T-cell (primary cell): ENCODE measurements at regions not wholly inside any gene's neighbourhood (a gene's known extent, or its start where the extent isn't known, plus 50 kb on each side); places are given as distances from the start of the nearest gene placed in this dataset.

ENCODE experiments used
- ATAC-seq, 4 experiments: fragments of 200-7000 bp in 3 of 4; fragments of 150-1000 bp in 1 of 4; cut with Tn5 transposase; replicated peaks in 1 of 4; 1 replicate in 3 of 4; 2 replicates in 1 of 4; pipeline ENCODE4 v1.10.0; 2021; ENCODE audit warnings: moderate library complexity in 3 of 4, mild to moderate bottlenecking in 2 of 4, moderate number of reproducible peaks in 1 of 4
- CTCF ChIA-PET, 2 donors: fragments of 300-600 bp; sonication (Branson Sonifier 250); formaldehyde crosslinking; loops; one replicate each; lab custom pipeline; 2022; ENCODE audit warnings: antibody characterized with exemption in 2 of 2; lab: Charles Lee
- POLR2A ChIA-PET, 2 donors: fragments of 300-600 bp; sonication (Branson Sonifier 250); formaldehyde crosslinking; loops; one replicate each; lab custom pipeline; 2022; ENCODE audit warnings: antibody characterized with exemption in 2 of 2; lab: Charles Lee
- DNase-seq, 35 experiments: peaks; one replicate each; pipeline versions ENCODE4 v3.0.0 to v3.0.0-alpha.2; 2013 to 2023
- H3K27ac ChIP-seq: one replicate; pipeline ENCODE4 v1.5.1; 2013; ENCODE audit warnings: low read length
- H3K27me3 ChIP-seq, 2 experiments: replicated peaks in 1 of 2; 1 replicate in 1 of 2; 2 replicates in 1 of 2; pipeline versions ENCODE4 v1.6.1 to v1.7.0; 2013; ENCODE audit warnings: low read length in 1 of 2, mixed read lengths in 1 of 2; ENCODE audit not compliant: control insufficient read depth in 2 of 2, insufficient read depth in 2 of 2; ENCODE audit errors: extremely low read depth in 1 of 2
- H3K36me3 ChIP-seq, 2 donors: 1 replicate in 1 of 2; 2 replicates in 1 of 2; pipeline versions ENCODE4 v1.6.1 to v1.7.0; 2013; ENCODE audit warnings: low read length in 1 of 2; ENCODE audit not compliant: control insufficient read depth in 2 of 2, insufficient read depth in 1 of 2; ENCODE audit errors: extremely low read depth in 1 of 2
- H3K4me1 ChIP-seq, 2 experiments: 1 replicate in 1 of 2; 2 replicates in 1 of 2; pipeline versions ENCODE4 v1.6.1 to v1.7.0; 2013; ENCODE audit warnings: low read length in 2 of 2, mixed read lengths in 1 of 2; ENCODE audit not compliant: insufficient read depth in 2 of 2, control insufficient read depth in 1 of 2; ENCODE audit errors: extremely low read depth in 1 of 2
- H3K4me3 ChIP-seq, 2 donors: 1 replicate in 1 of 2; 2 replicates in 1 of 2; pipeline versions ENCODE4 v1.5.1 to v1.7.0; 2013; ENCODE audit warnings: mild to moderate bottlenecking in 2 of 2, low read length in 1 of 2, moderate library complexity in 1 of 2; ENCODE audit not compliant: control insufficient read depth in 1 of 2; ENCODE audit errors: extremely low read depth in 1 of 2
- H3K9me3 ChIP-seq: 2 replicates; pipeline ENCODE4 v1.7.0; 2013
- H3K27ac Mint-ChIP-seq, 2 donors: one replicate each; pipeline ENCODE4 v1.8.0; 2020 to 2021; ENCODE audit warnings: mild to moderate bottlenecking in 2 of 2, mixed read lengths in 2 of 2
- H3K27me3 Mint-ChIP-seq, 2 donors: one replicate each; pipeline ENCODE4 v1.8.0; 2021 to 2022; ENCODE audit warnings: mixed read lengths in 2 of 2
- H3K36me3 Mint-ChIP-seq: one replicate; pipeline ENCODE4 v1.8.0; 2021; ENCODE audit warnings: mixed read lengths
- H3K4me1 Mint-ChIP-seq, 3 donors: one replicate each; pipeline ENCODE4 v1.8.0; 2020 to 2022; ENCODE audit warnings: mixed read lengths in 3 of 3, mild to moderate bottlenecking in 1 of 3
- H3K4me3 Mint-ChIP-seq, 3 donors: one replicate each; pipeline ENCODE4 v1.8.0; 2020 to 2022; ENCODE audit warnings: mild to moderate bottlenecking in 3 of 3, mixed read lengths in 3 of 3, moderate library complexity in 3 of 3
- H3K9me3 Mint-ChIP-seq, 3 donors: one replicate each; pipeline ENCODE4 v1.8.0; 2020 to 2022; ENCODE audit warnings: mixed read lengths in 3 of 3
- WGBS: methylation state at CpG from one replicate; pipeline ENCODE4 v1.1.5; 2013; ENCODE audit warnings: missing lambda C conversion rate; ENCODE audit not compliant: insufficient coverage; 5-methylcytosine and 5-hydroxymethylcytosine counted together

DNA sequence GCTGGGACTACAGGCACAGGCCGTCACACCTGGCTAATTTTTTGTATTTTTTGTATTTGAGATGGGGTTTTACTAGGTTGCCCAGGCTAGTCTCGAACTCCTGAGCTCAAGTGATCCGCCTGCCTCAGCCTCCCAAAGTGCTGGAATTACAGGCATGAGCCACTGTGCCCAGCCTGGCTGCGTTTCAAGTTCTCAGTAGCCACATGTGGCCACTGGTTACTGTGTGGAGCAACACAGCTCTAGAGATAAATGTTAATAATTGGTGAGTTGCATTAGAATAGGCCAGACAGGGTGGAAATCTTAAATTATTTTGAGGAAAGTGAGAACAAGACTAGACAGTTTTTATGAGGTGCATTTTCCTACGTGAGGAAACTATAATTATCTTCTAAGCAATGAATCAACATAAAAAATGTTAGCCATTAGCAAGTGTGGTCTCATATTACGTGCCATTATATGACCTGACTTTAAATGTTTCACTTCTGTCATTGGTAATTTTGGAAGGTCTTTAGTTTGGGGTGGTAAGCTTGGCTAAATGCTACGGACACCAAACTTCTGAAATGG lies 129.6 kb downstream of the PLEKHG1 start:
- Histone ChIP-seq H3K36me3 (no peaks in the 10 kb centered on the region), H3K4me3 (no peak overlapping the region), H3K27ac (no peak overlapping the region), H3K9me3 (no peaks in the 10 kb centered on the region), H3K27me3 (no peaks in the 10 kb centered on the region), H3K4me1 (no peaks in the 10 kb centered on the region)
- ChIA-PET POLR2A (no interaction called here), CTCF (no interaction called here)
- no peaks in the 10 kb centered on the region for H3K36me3 Mint-ChIP-seq
- no peak overlapping the region for H3K27ac Mint-ChIP-seq
- DNase-seq (no peak), ATAC-seq (no peak)
- H3K9me3 Mint-ChIP-seq, result no peaks in the 10 kb centered on the region
- no peak overlapping the region for H3K4me3 Mint-ChIP-seq
- peaks cover 0 to 2% of the 10 kb centered on the region in 2 donors for H3K27me3 Mint-ChIP-seq
- WGBS, result 92% methylated on average over 3 of the region's 7 CpGs
- no peaks in the 10 kb centered on the region for H3K4me1 Mint-ChIP-seq

DNA sequence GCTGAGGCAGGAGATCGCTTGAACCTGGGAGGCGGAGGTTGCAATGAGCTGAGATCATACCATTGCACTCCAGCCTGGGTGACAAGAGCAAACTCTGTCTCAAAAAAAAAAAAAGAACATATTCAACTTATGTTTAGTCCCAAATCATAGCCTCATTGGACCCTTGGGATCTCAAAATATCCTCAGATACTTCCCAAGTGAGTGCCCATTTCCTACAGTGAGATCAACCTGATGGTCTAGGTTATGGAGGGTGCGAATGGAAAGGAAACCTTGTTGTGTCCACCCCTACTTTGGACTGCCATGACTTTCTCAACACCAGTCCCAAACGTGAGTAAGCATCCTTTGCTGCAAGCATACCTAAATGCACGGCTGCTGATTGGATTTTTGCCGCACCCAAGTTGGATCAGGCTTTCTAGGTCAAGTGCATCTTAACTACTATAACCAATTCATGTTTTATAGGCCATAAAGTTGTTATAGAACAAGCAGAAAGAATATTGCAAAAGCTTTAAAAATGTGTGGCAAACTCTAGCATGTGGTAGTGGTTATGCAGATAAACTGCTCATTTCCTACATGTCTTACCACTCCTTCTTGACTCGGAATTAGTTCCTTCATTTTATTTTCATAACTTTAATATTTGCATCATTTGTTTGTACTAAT lies 131.2 kb downstream of the PLEKHG1 start:
- Mint-ChIP-seq H3K9me3 (no peaks in the 10 kb centered on the region), H3K4me1 (no peaks in the 10 kb centered on the region), H3K27ac (no peak overlapping the region), H3K4me3 (no peak overlapping the region), H3K27me3 (no peaks in the 10 kb centered on the region), H3K36me3 (no peaks in the 10 kb centered on the region)
- H3K36me3 ChIP-seq, result no peaks in the 10 kb centered on the region
- H3K4me3 ChIP-seq, result no peak overlapping the region
- ATAC-seq (no peak), DNase-seq (no peak)
- H3K4me1 ChIP-seq, result no peaks in the 10 kb centered on the region
- H3K27me3 ChIP-seq, result no peaks in the 10 kb centered on the region
- POLR2A ChIA-PET, result interaction anchor here in 1 of 2 donors (0.6 kb wide), 1 partner anchor 21 kb away, joined by 3 read pairs; no protein-coding TSS in a partner anchor
- CTCF ChIA-PET, result no interaction called here
- no peak overlapping the region for H3K27ac ChIP-seq
- WGBS, result 100% methylated on average over 2 of the region's 7 CpGs
- H3K9me3 ChIP-seq, result no peaks in the 10 kb centered on the region

DNA sequence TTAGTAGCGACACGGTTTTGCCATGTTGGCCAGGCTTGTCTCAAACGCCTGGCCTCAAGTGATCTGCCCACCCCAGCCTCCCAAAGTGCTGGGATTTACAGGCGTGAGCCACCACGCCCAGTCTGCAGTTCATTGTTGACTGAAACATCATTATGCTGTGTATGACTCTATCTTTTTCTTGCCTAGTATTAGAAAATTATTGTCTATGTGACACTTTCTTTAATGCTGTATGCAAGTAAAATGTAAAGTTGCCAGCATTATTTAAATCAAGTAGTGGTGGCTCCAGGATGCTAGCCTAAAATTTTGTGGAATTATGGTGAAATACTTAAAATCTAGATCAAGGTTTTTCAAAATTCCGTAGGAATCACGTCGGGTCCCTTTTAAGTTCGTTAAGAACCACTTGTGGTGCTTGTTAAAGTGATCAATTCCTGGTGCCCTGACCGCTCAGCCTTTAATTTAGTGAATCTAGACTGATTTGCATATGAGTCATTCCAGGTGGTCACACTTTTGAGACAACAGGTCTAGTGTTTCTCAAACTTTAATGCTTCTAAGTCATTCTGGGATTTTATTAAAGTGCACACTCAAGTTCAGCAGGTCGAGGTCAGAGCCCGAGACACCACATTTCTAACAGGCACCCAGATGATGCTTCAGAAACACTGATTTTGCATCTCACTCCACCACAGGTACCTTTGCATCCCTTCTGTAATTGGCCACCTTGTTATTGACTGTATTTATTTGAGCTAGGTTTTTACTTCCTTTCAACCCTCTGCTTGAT lies 132.6 kb upstream of the MTHFD1L start:
- no peaks in the 10 kb centered on the region for H3K9me3 ChIP-seq
- no peak overlapping the region for H3K27ac ChIP-seq
- no peaks in the 10 kb centered on the region for H3K27me3 Mint-ChIP-seq
- no peaks in the 10 kb centered on the region for H3K27me3 ChIP-seq
- ATAC-seq (no peak), DNase-seq (no peak)
- no peaks in the 10 kb centered on the region for H3K9me3 Mint-ChIP-seq
- no peak overlapping the region for H3K4me3 ChIP-seq
- H3K36me3 ChIP-seq, result no peaks in the 10 kb centered on the region
- H3K4me3 Mint-ChIP-seq, result no peak overlapping the region
- H3K4me1 ChIP-seq, result no peaks in the 10 kb centered on the region
- POLR2A ChIA-PET, result no interaction called here
- 78% methylated on average over 9 of the region's 12 CpGs for WGBS
- H3K27ac Mint-ChIP-seq, result no peak overlapping the region
- no peaks in the 10 kb centered on the region for H3K36me3 Mint-ChIP-seq
- CTCF ChIA-PET, result no interaction called here
- no peaks in the 10 kb centered on the region for H3K4me1 Mint-ChIP-seq

DNA sequence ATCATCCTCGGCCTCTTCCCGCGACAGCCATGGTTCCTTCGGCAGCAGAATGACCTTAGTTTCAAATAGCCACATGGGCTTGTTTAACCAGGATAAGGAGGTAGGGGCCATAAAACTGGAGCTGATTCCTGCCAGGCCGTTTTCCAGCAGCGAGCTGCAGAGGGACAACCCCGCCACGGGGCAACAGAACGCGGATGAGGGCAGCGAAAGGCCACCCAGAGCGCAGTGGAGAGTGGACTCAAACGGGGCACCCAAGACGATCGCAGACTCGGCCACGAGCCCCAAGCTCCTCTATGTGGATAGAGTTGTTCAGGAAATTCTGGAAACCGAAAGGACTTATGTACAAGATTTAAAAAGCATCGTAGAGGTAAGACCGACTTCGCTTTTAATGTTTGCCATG lies 131.8 kb upstream of the MTHFD1L start:
- H3K27ac Mint-ChIP-seq, result no peak overlapping the region
- no peak overlapping the region for H3K27ac ChIP-seq
- H3K4me3 ChIP-seq, result no peak overlapping the region
- no peaks in the 10 kb centered on the region for H3K36me3 Mint-ChIP-seq
- WGBS, result 98% methylated on average over 11 of the region's 21 CpGs
- no peaks in the 10 kb centered on the region for H3K36me3 ChIP-seq
- ATAC-seq (no peak), DNase-seq (no peak)
- ChIA-PET POLR2A (no interaction called here), CTCF (no interaction called here)
- no peaks in the 10 kb centered on the region for H3K4me1 ChIP-seq
- no peaks in the 10 kb centered on the region for H3K9me3 Mint-ChIP-seq
- H3K9me3 ChIP-seq, result no peaks in the 10 kb centered on the region
- no peaks in the 10 kb centered on the region for H3K27me3 Mint-ChIP-seq
- no peak overlapping the region for H3K4me3 Mint-ChIP-seq
- H3K4me1 Mint-ChIP-seq, result no peaks in the 10 kb centered on the region
- H3K27me3 ChIP-seq, result no peaks in the 10 kb centered on the region

DNA sequence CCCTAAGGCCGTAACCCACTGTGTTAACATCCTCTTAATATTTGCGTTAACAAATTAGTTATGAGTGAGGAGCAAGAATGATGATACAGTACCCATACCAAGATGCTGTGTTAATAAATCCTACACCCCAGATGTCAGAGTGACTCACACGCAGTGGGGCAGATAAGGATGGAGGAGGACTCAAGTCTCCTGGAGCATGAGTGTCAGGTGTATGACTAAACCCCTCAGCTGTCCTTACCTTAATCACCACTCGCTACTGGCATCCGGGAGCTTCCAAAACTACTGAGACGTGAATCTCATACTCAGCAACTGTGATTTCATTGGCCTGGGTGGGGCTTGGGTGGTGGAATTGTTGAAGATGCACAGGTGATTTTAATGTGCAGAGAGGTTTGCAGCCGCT lies 131.3 kb upstream of the MTHFD1L start:
- Histone ChIP-seq H3K27me3 (no peaks in the 10 kb centered on the region), H3K4me1 (no peaks in the 10 kb centered on the region), H3K9me3 (no peaks in the 10 kb centered on the region), H3K27ac (no peak overlapping the region), H3K4me3 (no peak overlapping the region), H3K36me3 (no peaks in the 10 kb centered on the region)
- no peaks in the 10 kb centered on the region for H3K4me1 Mint-ChIP-seq
- H3K9me3 Mint-ChIP-seq, result no peaks in the 10 kb centered on the region
- H3K4me3 Mint-ChIP-seq, result no peak overlapping the region
- H3K27me3 Mint-ChIP-seq, result no peaks in the 10 kb centered on the region
- 83% methylated on average over 2 of the region's 7 CpGs for WGBS
- no peak for DNase-seq
- no peaks in the 10 kb centered on the region for H3K36me3 Mint-ChIP-seq
- ChIA-PET CTCF (interaction anchor here in 1 of 2 donors (0.7 kb wide), 1 partner anchor 1707 kb away, joined by 5 read pairs; no protein-coding TSS in a partner anchor), POLR2A (no interaction called here)
- no peak overlapping the region for H3K27ac Mint-ChIP-seq
- ATAC-seq, result no peak

DNA sequence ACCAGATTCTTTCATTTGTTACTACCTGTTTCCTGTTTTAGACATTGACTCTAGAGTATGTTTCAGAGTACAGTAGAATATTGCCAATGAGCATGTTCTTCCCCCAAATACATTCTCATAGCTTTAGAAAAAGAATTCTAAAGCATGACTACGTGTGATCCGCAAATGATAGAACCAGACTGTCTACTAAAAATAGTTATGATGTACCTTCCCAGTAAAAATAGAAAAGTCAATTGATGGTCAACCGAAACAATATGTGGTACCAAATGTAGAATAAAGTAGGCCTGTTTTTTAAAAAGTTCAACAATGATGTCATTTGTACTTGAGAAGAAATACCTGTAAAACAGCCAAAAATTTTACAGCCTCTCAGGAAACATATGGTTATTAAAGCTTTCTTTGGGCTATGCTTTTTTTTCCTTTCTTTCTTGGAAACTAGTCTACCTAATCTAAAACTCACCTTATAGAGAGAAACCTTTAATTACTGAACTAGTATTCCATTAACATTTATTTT lies 130.1 kb upstream of the MTHFD1L start:
- Mint-ChIP-seq H3K4me1 (no peaks in the 10 kb centered on the region), H3K27me3 (no peaks in the 10 kb centered on the region), H3K4me3 (no peak overlapping the region), H3K36me3 (no peaks in the 10 kb centered on the region), H3K9me3 (no peaks in the 10 kb centered on the region), H3K27ac (no peak overlapping the region)
- ATAC-seq (no peak), DNase-seq (no peak)
- no peaks in the 10 kb centered on the region for H3K4me1 ChIP-seq
- no peak overlapping the region for H3K27ac ChIP-seq
- POLR2A ChIA-PET, result interaction anchor here in 1 of 2 donors (0.5 kb wide), 1 partner anchor 96 kb away, joined by 3 read pairs; no protein-coding TSS in a partner anchor
- H3K36me3 ChIP-seq, result no peaks in the 10 kb centered on the region
- H3K9me3 ChIP-seq, result no peaks in the 10 kb centered on the region
- no peaks in the 10 kb centered on the region for H3K27me3 ChIP-seq
- CTCF ChIA-PET, result interaction anchor here in 1 of 2 donors (0.6 to 1.0 kb wide), 3 partner anchors 66 to 159 kb away, joined by 3 to 4 read pairs (median 3); no protein-coding TSS in a partner anchor
- H3K4me3 ChIP-seq, result no peak overlapping the region
- no CpG with 5 or more reads among the region's 3 CpGs for WGBS
